Renal cortex interstitium (tissue), 11 donors: ENCODE measurements at regions not wholly inside any gene's neighbourhood (a gene's known extent, or its start where the extent isn't known, plus 50 kb on each side); places are given as distances from the start of the nearest gene placed in this dataset.

Experiments used
- DNase-seq, 11 donors: peaks; one replicate each; pipeline ENCODE4 v3.0.0-alpha.2; 2013; ENCODE audit warnings: low read depth in 9 of 11, low spot score in 4 of 11; ENCODE audit errors: extremely low read depth in 1 of 11

GRCh38 chr18:53601344-53601743, 623.1 kb downstream of the MBD2 start:
- no peak for DNase-seq

DNA sequence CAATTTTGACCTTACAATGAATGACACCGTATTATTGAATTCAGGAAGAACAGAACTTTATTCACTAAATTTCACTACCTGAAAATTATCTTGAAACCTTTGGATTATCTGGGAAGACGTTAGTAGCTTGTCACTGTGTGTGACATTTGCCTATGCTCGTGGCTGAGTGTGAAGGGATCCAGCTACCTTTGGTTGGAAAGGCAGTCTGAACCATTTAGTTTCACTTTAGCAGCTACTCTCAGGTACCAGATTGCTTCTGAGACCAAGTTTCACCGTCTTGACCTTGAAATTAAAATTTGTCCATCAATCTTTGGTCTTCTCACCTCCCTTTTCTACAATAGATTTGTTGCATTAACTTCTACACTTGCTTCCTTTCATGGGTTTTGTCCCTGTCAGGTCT, 637.5 kb downstream of the MBD2 start:
- DNase-seq: no peak
